ENCODE measurements at regions not wholly inside any gene's neighbourhood (a gene's known extent, or its start where the extent isn't known, plus 50 kb on each side); places are given as distances from the start of the nearest gene placed in this dataset.

DNA sequence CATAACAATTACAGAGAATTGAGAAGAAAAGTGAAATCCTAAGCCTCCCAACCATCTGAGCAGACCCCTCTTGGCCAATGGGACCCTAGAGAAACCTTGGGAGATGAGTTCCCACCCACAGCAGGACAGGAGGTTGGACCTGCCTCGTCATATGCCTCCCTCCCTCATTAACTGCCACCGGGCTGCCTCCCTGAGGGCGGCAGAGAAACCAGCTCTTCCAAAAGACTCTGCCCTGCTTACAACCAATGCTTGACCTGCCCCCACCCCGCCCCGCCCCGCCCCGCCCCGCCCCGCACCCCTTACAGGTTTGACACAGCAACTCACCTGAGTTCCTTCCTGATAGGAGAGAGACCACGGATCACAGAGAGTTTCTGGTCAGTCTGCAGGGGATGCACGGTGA is 86.1 kb downstream of the ADRA2C start:
- no peak for TF ChIP-seq EZH2phosphoT487 (conservative IDR thresholded peaks at IDR 0.05; ENCODE audit: low read length)
- TF ChIP-seq, protein P1, sequence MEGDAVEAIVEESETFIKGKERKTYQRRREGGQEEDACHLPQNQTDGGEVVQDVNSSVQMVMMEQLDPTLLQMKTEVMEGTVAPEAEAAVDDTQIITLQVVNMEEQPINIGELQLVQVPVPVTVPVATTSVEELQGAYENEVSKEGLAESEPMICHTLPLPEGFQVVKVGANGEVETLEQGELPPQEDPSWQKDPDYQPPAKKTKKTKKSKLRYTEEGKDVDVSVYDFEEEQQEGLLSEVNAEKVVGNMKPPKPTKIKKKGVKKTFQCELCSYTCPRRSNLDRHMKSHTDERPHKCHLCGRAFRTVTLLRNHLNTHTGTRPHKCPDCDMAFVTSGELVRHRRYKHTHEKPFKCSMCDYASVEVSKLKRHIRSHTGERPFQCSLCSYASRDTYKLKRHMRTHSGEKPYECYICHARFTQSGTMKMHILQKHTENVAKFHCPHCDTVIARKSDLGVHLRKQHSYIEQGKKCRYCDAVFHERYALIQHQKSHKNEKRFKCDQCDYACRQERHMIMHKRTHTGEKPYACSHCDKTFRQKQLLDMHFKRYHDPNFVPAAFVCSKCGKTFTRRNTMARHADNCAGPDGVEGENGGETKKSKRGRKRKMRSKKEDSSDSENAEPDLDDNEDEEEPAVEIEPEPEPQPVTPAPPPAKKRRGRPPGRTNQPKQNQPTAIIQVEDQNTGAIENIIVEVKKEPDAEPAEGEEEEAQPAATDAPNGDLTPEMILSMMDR (IDR thresholded peaks at IDR 0.05; ENCODE audit: insufficient read depth, low read length, poor library complexity, severe bottlenecking) = no peak
